HG02678 (cell line): ENCODE measurements at regions not wholly inside any gene's neighbourhood (a gene's known extent, or its start where the extent isn't known, plus 50 kb on each side); places are given as distances from the start of the nearest gene placed in this dataset.

Experiments used
- ATAC-seq: cut with Tn5 transposase; IDR thresholded peaks from one replicate; pipeline ENCODE4 v1.9.1; 2021; ENCODE audit warnings: mild to moderate bottlenecking, moderate library complexity; ENCODE audit not compliant: unreplicated experiment

GRCh38 chr13:29959086-29959485, 108.7 kb upstream of the UBL3 start:
- ATAC-seq, result no peak

GRCh38 chr13:29958476-29958875, 108.1 kb upstream of the UBL3 start:
- ATAC-seq, result no peak

- ATAC-seq, result no peak
Measured at GRCh38 chr13:29957320-29957719, 106.9 kb upstream of the UBL3 start.

- ATAC-seq, result no peak
Measured at GRCh38 chr13:29956853-29957252, 106.4 kb upstream of the UBL3 start.

- no peak for ATAC-seq
Measured at GRCh38 chr13:29955137-29955650, 104.8 kb upstream of the UBL3 start.

- no peak for ATAC-seq
Measured at GRCh38 chr13:29954082-29955028, 103.9 kb upstream of the UBL3 start.

- no peak for ATAC-seq
Measured at GRCh38 chr13:29953542-29953941, 103.1 kb upstream of the UBL3 start.

- ATAC-seq, result no peak
Measured at GRCh38 chr13:29952245-29952644, 101.8 kb upstream of the UBL3 start.

- no peak for ATAC-seq
Measured at GRCh38 chr13:29948791-29949190, 98.4 kb upstream of the UBL3 start.

GRCh38 chr13:29948244-29948643, 97.8 kb upstream of the UBL3 start:
- no peak for ATAC-seq

- no peak for ATAC-seq
Measured at GRCh38 chr13:29947839-29948238, 97.4 kb upstream of the UBL3 start.

- no peak for ATAC-seq
Measured at GRCh38 chr13:29946093-29946492, 95.7 kb upstream of the UBL3 start.

- no peak for ATAC-seq
Measured at GRCh38 chr13:29943686-29944085, 93.3 kb upstream of the UBL3 start.

- ATAC-seq, result no peak
Measured at GRCh38 chr13:29943273-29943672, 92.9 kb upstream of the UBL3 start.

GRCh38 chr13:29940715-29941114, 90.3 kb upstream of the UBL3 start:
- no peak for ATAC-seq

GRCh38 chr13:29939158-29939557, 88.7 kb upstream of the UBL3 start:
- ATAC-seq, result no peak

GRCh38 chr13:29937841-29938240, 87.4 kb upstream of the UBL3 start:
- ATAC-seq, result no peak

GRCh38 chr13:29937379-29937778, 87.0 kb upstream of the UBL3 start:
- ATAC-seq, result no peak

- ATAC-seq, result no peak
Measured at GRCh38 chr13:29936956-29937355, 86.5 kb upstream of the UBL3 start.

GRCh38 chr13:29936051-29936813, 85.8 kb upstream of the UBL3 start:
- ATAC-seq, result peak; percentile 17

GRCh38 chr13:29935309-29935981, 85.0 kb upstream of the UBL3 start:
- peak; percentile 91 for ATAC-seq
